SK-N-SH (cell line): ENCODE measurements at regions not wholly inside any gene's neighbourhood (a gene's known extent, or its start where the extent isn't known, plus 50 kb on each side); places are given as distances from the start of the nearest gene placed in this dataset.

ENCODE experiments used
- CTCF ChIA-PET: fragments of 300-600, 350-600 bp; formaldehyde crosslinking; extraction: SDS; loops from one replicate; lab custom pipeline; 2021; lab: Yijun Ruan, JAX
- POLR2A ChIA-PET: fragments of 350-600 bp; sonication (Branson Sonifier 250); formaldehyde crosslinking; extraction: SDS; loops from one replicate; lab custom pipeline; 2020; ENCODE audit warnings: antibody characterized with exemption, inconsistent platforms; lab: Yijun Ruan, JAX
- DNase-seq: peaks from one replicate; pipeline ENCODE4 v3.0.0; 2012
- H2AFZ ChIP-seq: fragments of 200-600 bp; sonication (generic); 2 replicates; pipeline ENCODE4 v1.8.1; 2016; ENCODE audit warnings: antibody characterized with exemption, mild to moderate bottlenecking, low read depth
- H3F3A ChIP-seq: fragments of 200-600 bp; sonication (generic); replicated peaks from 2 replicates; pipeline ENCODE3; 2016; ENCODE audit warnings: antibody characterized with exemption, mild to moderate bottlenecking; ENCODE audit not compliant: insufficient read depth
- H3K27ac ChIP-seq, 2 experiments: fragments of 200-500 bp in 1 of 2; fragments of 200-600 bp in 1 of 2; sonication (Bioruptor generic) in 1 of 2; sonication (generic), shearing (Covaris generic) in 1 of 2; 2 replicates each; pipeline versions ENCODE4 v1.5.1 to v1.6.1; 2014 to 2016; ENCODE audit warnings: low read depth in 2 of 2, inconsistent platforms in 1 of 2, low read length in 1 of 2, mild to moderate bottlenecking in 1 of 2, mixed read lengths in 1 of 2
- H3K27me3 ChIP-seq: fragments of 200-600 bp; sonication (generic), shearing (Covaris generic); 2 replicates; pipeline ENCODE4 v1.6.1; 2016; ENCODE audit warnings: mixed run types; ENCODE audit not compliant: insufficient read depth
- H3K36me3 ChIP-seq, 2 experiments: fragments of 200-500 bp in 1 of 2; fragments of 200-600 bp in 1 of 2; sonication (Bioruptor generic) in 1 of 2; sonication (generic) in 1 of 2; replicated peaks in 1 of 2; 2 replicates each; pipeline versions ENCODE3 to v1.5.1; 2014 to 2016; ENCODE audit warnings: low read length in 1 of 2, mild to moderate bottlenecking in 1 of 2; ENCODE audit not compliant: insufficient read depth in 2 of 2, control insufficient read depth in 1 of 2
- H3K4me1 ChIP-seq, 2 experiments: fragments of 200-500 bp in 1 of 2; fragments of 200-600 bp in 1 of 2; sonication (Bioruptor generic) in 1 of 2; sonication (generic), shearing (Covaris generic) in 1 of 2; 2 replicates each; pipeline versions ENCODE4 v1.5.1 to v1.6.1; 2014 to 2016; ENCODE audit warnings: low read depth in 1 of 2, low read length in 1 of 2, mixed run types in 1 of 2; ENCODE audit not compliant: insufficient read depth in 2 of 2, control insufficient read depth in 1 of 2
- H3K4me2 ChIP-seq: fragments of 200-600 bp; sonication (generic), shearing (Covaris generic); 2 replicates; pipeline ENCODE4 v1.6.1; 2017; ENCODE audit warnings: mixed run types
- H3K4me3 ChIP-seq, 2 experiments: fragments of 200-500 bp in 1 of 2; fragments of 200-600 bp in 1 of 2; sonication (Bioruptor generic) in 1 of 2; sonication (generic), shearing (Covaris generic) in 1 of 2; 2 replicates each; pipeline versions ENCODE4 v1.5.1 to v1.8.1; 2014 to 2016; ENCODE audit warnings: low read depth in 2 of 2, inconsistent platforms in 1 of 2, low read length in 1 of 2, mild to moderate bottlenecking in 1 of 2, mixed read lengths in 1 of 2, moderate library complexity in 1 of 2
- H3K79me2 ChIP-seq: fragments of 200-600 bp; sonication (generic); 2 replicates; pipeline ENCODE4 v1.8.1; 2017; ENCODE audit warnings: mild to moderate bottlenecking; ENCODE audit not compliant: insufficient read depth
- H3K9ac ChIP-seq: fragments of 200-600 bp; sonication (generic); 2 replicates; pipeline ENCODE4 v1.6.1; 2017; ENCODE audit warnings: mixed run types
- H3K9me2 ChIP-seq: fragments of 200-600 bp; sonication (generic); 2 replicates; pipeline ENCODE4 v1.6.1; 2017; ENCODE audit warnings: mixed run types
- H3K9me3 ChIP-seq: fragments of 200-600 bp; sonication (generic); 2 replicates; pipeline ENCODE4 v1.6.1; 2017; ENCODE audit warnings: mixed run types, mild to moderate bottlenecking, moderate library complexity
- H4K20me1 ChIP-seq: fragments of 200-600 bp; sonication (generic); 2 replicates; pipeline ENCODE4 v1.6.1; 2017; ENCODE audit warnings: mild to moderate bottlenecking, mixed run types; ENCODE audit not compliant: insufficient read depth
- FOXJ3 ChIP-seq: sonication (generic); formaldehyde crosslinking; IDR thresholded peaks from 2 replicates; pipeline ENCODE4 v1.5.1; 2020; ENCODE audit warnings: mild to moderate bottlenecking, missing genetic modification reagents
- MXI1 ChIP-seq: IDR thresholded peaks from 2 replicates; pipeline ENCODE4 v1.6.1; 2012; ENCODE audit warnings: mild to moderate bottlenecking, low read depth, low read length, improper control_type of control experiment
- RFX5 ChIP-seq: IDR thresholded peaks from 2 replicates; pipeline ENCODE4 v1.6.1; 2012; ENCODE audit warnings: mild to moderate bottlenecking, improper control_type of control experiment, low read length
- TAF1 ChIP-seq: IDR thresholded peaks from 2 replicates; pipeline ENCODE4 v1.6.1; 2012; ENCODE audit warnings: low read depth, mild to moderate bottlenecking, low read length, moderate library complexity, borderline replicate concordance
- TEAD4 ChIP-seq: IDR thresholded peaks from 2 replicates; pipeline ENCODE4 v1.4.0; 2012; ENCODE audit warnings: mild to moderate bottlenecking, borderline replicate concordance; ENCODE audit not compliant: insufficient read depth
- YY1 ChIP-seq: IDR thresholded peaks from 2 replicates; pipeline ENCODE4 v1.4.0; 2012; ENCODE audit warnings: low read depth, mild to moderate bottlenecking
- WGBS: methylation state at CpG from one replicate; pipeline ENCODE4 v1.1.6; 2017; ENCODE audit warnings: low lambda C conversion rate; 5-methylcytosine and 5-hydroxymethylcytosine counted together
- TF ChIP-seq, protein P1 (sequence below): fragments of 150-350 bp; IDR thresholded peaks from 2 replicates; pipeline ENCODE4 v1.6.1; 2017; ENCODE audit warnings: antibody characterized with exemption, low read length, low read depth, borderline replicate concordance
- TF ChIP-seq, protein P2 (sequence below): IDR thresholded peaks from 2 replicates; pipeline ENCODE4 v1.4.0; 2012; ENCODE audit warnings: low read depth, borderline replicate concordance
- TF ChIP-seq, protein P3 (sequence below): IDR thresholded peaks from 2 replicates; pipeline ENCODE4 v1.6.1; 2012; ENCODE audit warnings: mild to moderate bottlenecking, low read depth, low read length, moderate library complexity

DNA sequence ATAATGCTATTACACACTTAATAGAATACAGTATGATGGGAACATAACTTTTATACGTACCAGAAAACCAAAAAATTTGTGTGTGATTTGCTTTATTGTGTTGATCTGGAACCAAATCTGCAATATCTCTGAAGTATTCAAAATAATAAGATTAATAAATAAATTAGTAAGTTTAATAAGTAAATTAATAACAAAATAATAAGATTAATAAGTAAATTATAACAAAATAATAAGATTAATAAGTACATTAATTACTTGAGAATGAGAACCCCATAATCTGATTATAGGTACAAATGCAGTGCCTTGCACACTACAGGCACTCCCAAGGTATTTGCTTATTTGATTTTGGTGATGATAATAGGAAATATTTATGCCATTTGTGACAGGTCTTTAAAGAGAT lies 267.4 kb downstream of the ZNF326 start:
- H3K27me3 ChIP-seq, result no peaks in the 10 kb centered on the region; the same call in 1 of the 2 replicates
- no peak overlapping the region for H2AFZ ChIP-seq
- CTCF ChIA-PET, result interaction anchor here (1.2 kb wide), 1 partner anchor 160 kb away, joined by 3 read pairs; no protein-coding TSS in a partner anchor
- H3K9ac ChIP-seq, result no peak overlapping the region
- DNase-seq, result no peak
- H3K4me2 ChIP-seq, result no peak overlapping the region
- H3K4me1 ChIP-seq, result no peaks in the 10 kb centered on the region
- no peaks in the 10 kb centered on the region for H3K36me3 ChIP-seq
- H4K20me1 ChIP-seq, result no peaks in the 10 kb centered on the region
- H3K79me2 ChIP-seq, result no peaks in the 10 kb centered on the region
- no peak overlapping the region for H3K27ac ChIP-seq
- no peak overlapping the region for H3K4me3 ChIP-seq
- POLR2A ChIA-PET, result no interaction called here
- no peaks in the 10 kb centered on the region for H3F3A ChIP-seq
- H3K9me3 ChIP-seq, result no peaks in the 10 kb centered on the region
- 9% methylated on average over 1 of the region's 1 CpG for WGBS
- TF ChIP-seq, protein P1, sequence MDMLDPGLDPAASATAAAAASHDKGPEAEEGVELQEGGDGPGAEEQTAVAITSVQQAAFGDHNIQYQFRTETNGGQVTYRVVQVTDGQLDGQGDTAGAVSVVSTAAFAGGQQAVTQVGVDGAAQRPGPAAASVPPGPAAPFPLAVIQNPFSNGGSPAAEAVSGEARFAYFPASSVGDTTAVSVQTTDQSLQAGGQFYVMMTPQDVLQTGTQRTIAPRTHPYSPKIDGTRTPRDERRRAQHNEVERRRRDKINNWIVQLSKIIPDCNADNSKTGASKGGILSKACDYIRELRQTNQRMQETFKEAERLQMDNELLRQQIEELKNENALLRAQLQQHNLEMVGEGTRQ, result no peak
- TF ChIP-seq FOXJ3 (CRISPR knock-in tag) (no peak), RFX5 (no peak)
- 0 out of 2 replicates have a peak, but pooled peaks cover 3% of the 10 kb centered on the region for H3K9me2 ChIP-seq

DNA sequence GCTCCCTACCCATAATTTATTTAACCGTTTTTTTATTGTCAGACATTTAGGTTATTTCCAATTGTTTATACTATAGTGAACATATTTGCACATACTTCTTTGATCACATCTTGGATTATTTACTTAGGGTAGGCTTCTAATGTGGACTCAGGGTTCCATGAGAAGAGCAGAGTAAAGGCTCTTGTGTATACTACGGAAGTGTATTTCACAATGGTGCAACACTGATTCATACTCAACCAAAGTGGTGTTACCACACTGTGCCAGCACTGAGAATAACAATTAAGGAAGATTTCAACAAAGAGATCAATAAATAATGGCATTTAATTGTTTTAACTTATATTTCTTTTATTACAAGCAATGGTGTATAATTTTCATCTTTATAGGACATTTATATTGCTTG lies 251.2 kb downstream of the ZNF326 start:
- CTCF ChIA-PET, result no interaction called here
- no peak overlapping the region for H3K4me2 ChIP-seq
- WGBS, result 2% methylated on average over 2 of the region's 2 CpGs
- H2AFZ ChIP-seq, result no peak overlapping the region
- no peaks in the 10 kb centered on the region for H3K36me3 ChIP-seq
- DNase-seq, result no peak
- H3K9ac ChIP-seq, result no peak overlapping the region
- H3K4me1 ChIP-seq, result no peaks in the 10 kb centered on the region
- H3K79me2 ChIP-seq, result no peaks in the 10 kb centered on the region
- no peaks in the 10 kb centered on the region for H3F3A ChIP-seq
- no peak for TF ChIP-seq TAF1
- no peak for TF ChIP-seq RFX5
- TF ChIP-seq, protein P2, sequence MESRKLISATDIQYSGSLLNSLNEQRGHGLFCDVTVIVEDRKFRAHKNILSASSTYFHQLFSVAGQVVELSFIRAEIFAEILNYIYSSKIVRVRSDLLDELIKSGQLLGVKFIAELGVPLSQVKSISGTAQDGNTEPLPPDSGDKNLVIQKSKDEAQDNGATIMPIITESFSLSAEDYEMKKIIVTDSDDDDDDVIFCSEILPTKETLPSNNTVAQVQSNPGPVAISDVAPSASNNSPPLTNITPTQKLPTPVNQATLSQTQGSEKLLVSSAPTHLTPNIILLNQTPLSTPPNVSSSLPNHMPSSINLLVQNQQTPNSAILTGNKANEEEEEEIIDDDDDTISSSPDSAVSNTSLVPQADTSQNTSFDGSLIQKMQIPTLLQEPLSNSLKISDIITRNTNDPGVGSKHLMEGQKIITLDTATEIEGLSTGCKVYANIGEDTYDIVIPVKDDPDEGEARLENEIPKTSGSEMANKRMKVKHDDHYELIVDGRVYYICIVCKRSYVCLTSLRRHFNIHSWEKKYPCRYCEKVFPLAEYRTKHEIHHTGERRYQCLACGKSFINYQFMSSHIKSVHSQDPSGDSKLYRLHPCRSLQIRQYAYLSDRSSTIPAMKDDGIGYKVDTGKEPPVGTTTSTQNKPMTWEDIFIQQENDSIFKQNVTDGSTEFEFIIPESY, result no peak
- TF ChIP-seq, protein P3, sequence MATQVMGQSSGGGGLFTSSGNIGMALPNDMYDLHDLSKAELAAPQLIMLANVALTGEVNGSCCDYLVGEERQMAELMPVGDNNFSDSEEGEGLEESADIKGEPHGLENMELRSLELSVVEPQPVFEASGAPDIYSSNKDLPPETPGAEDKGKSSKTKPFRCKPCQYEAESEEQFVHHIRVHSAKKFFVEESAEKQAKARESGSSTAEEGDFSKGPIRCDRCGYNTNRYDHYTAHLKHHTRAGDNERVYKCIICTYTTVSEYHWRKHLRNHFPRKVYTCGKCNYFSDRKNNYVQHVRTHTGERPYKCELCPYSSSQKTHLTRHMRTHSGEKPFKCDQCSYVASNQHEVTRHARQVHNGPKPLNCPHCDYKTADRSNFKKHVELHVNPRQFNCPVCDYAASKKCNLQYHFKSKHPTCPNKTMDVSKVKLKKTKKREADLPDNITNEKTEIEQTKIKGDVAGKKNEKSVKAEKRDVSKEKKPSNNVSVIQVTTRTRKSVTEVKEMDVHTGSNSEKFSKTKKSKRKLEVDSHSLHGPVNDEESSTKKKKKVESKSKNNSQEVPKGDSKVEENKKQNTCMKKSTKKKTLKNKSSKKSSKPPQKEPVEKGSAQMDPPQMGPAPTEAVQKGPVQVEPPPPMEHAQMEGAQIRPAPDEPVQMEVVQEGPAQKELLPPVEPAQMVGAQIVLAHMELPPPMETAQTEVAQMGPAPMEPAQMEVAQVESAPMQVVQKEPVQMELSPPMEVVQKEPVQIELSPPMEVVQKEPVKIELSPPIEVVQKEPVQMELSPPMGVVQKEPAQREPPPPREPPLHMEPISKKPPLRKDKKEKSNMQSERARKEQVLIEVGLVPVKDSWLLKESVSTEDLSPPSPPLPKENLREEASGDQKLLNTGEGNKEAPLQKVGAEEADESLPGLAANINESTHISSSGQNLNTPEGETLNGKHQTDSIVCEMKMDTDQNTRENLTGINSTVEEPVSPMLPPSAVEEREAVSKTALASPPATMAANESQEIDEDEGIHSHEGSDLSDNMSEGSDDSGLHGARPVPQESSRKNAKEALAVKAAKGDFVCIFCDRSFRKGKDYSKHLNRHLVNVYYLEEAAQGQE, result no peak
- TF ChIP-seq TEAD4, result no peak
- no peak for TF ChIP-seq YY1
- TF ChIP-seq MXI1, result no peak
- TF ChIP-seq, all 33 proteins: peak for 0
- Histone ChIP-seq H4K20me1 (no peaks in the 10 kb centered on the region), H3K27me3 (no peaks in the 10 kb centered on the region), H3K27ac (no peak overlapping the region), H3K9me3 (no peaks in the 10 kb centered on the region), H3K9me2 (no peaks in the 10 kb centered on the region), H3K4me3 (no peak overlapping the region)
- POLR2A ChIA-PET, result no interaction called here
